Body of pancreas (tissue), 4 donors: ENCODE measurements at regions not wholly inside any gene's neighbourhood (a gene's known extent, or its start where the extent isn't known, plus 50 kb on each side); places are given as distances from the start of the nearest gene placed in this dataset.

Experiments
- CTCF ChIP-seq, 7 experiments: fragments of 450-650 bp in 4 of 7; fragments of 200-600 bp in 3 of 7; sonication (generic) in 3 of 7; IDR thresholded peaks; one replicate each; pipeline ENCODE4 v1.5.1; 2016 to 2019; ENCODE audit warnings: antibody characterized with exemption in 7 of 7
- POLR2A ChIP-seq, 3 donors: fragments of 450-650 bp; IDR thresholded peaks; one replicate each; pipeline ENCODE4 v1.6.1; 2016; ENCODE audit warnings: antibody characterized with exemption in 3 of 3, mild to moderate bottlenecking in 2 of 3

- TF ChIP-seq CTCF (IDR thresholded peaks at IDR 0.05): no peak
- no peak for TF ChIP-seq POLR2A (IDR thresholded peaks at IDR 0.05)
These were observed 261.8 kb downstream of the ATP23 start for GRCh38 chr12:58202933-58203718.
